GM12801 (cell line): ENCODE measurements at regions not wholly inside any gene's neighbourhood (a gene's known extent, or its start where the extent isn't known, plus 50 kb on each side); places are given as distances from the start of the nearest gene placed in this dataset.

Source experiments
- CTCF ChIP-seq: IDR thresholded peaks from one replicate; pipeline ENCODE4 v1.5.1; 2011; ENCODE audit warnings: control low read depth; ENCODE audit not compliant: insufficient read length; ENCODE audit errors: extremely low read depth

GRCh38 chr4:178080312-178080711 is 638.1 kb upstream of the AGA start:
- no peak for TF ChIP-seq CTCF

- no peak for TF ChIP-seq CTCF
Observed at GRCh38 chr4:178081176-178081575, 638.9 kb upstream of the AGA start.

- TF ChIP-seq CTCF, result no peak
Observed at GRCh38 chr4:178081896-178082295, 639.7 kb upstream of the AGA start.

GRCh38 chr4:178082906-178083305 is 640.7 kb upstream of the AGA start:
- TF ChIP-seq CTCF, result no peak

GRCh38 chr4:178083968-178084367 is 641.7 kb upstream of the AGA start:
- no peak for TF ChIP-seq CTCF

- TF ChIP-seq CTCF, result no peak
Observed at GRCh38 chr4:178086320-178086719, 644.1 kb upstream of the AGA start.

- no peak for TF ChIP-seq CTCF
Observed at GRCh38 chr4:178090640-178091411, 648.6 kb upstream of the AGA start.
